ENCODE measurements at regions not wholly inside any gene's neighbourhood (a gene's known extent, or its start where the extent isn't known, plus 50 kb on each side); places are given as distances from the start of the nearest gene placed in this dataset.

DNA sequence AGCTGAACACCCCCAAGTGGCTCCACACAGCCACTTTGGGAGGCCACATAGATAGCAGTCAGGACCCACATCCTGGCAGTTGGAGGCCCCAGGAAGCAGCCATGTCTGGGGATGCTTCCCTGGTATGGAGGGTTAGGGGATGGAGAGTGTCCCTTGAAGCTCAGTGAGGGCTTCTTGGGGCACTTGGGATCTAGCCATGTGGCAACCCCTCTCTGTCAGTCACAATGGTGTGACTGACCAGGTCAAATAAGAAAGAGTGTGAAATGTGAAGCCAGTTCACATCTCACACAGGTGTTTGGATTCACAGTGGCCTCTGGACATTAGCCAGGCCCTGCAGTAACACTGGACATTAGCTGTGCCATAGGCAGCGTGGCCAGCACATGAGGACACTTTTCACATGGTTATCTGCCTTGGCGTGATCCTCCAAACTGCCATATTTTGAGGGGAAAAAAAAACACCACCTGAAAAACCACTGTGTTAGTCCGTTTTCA lies 53.9 kb upstream of the IL17B start:
- Histone ChIP-seq H3K4me3 (no peak overlapping the region), H3K27ac (no peak overlapping the region), H3K36me3 (peaks cover 11% of the 10 kb centered on the region), H3K27me3 (no peaks in the 10 kb centered on the region), H3K9me3 (no peaks in the 10 kb centered on the region), H3K4me1 (peaks cover 21% of the 10 kb centered on the region)
- ATAC-seq: no peak
- no peak for TF ChIP-seq CTCF (IDR thresholded peaks at IDR 0.05)
- no peak for DNase-seq
- intact Hi-C loops (cut with DNase I): loop anchor here (5.0 kb wide), 1 partner anchor 51 kb away; no protein-coding TSS in a partner anchor

DNA sequence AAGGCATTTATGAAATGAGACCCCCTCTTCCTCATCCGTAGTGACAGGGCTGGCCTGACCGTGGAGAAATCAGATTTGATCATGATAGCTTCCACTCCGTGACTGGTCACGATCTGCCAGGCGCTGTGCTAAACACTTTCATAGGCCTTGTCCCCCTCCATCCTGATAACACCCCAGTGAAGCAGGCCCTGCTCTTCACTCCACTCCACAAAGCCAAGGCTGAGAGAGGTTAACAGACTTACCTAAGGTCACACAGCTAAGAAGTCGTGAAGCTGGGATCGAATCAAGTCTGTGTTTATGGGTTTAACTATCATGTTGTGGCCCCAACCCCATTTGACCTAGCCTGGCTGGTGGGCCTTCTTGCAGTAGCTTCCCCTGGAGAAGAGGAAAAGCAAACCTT lies 53.3 kb upstream of the IL17B start:
- Histone ChIP-seq H3K4me3 (no peak overlapping the region), H3K9me3 (no peaks in the 10 kb centered on the region), H3K27me3 (no peaks in the 10 kb centered on the region), H3K27ac (no peak overlapping the region), H3K36me3 (peaks cover 15% of the 10 kb centered on the region), H3K4me1 (peaks cover 21% of the 10 kb centered on the region)
- DNase-seq (no peak), ATAC-seq (no peak)
- TF ChIP-seq CTCF (IDR thresholded peaks at IDR 0.05): no peak
- intact Hi-C loops (cut with DNase I): loop anchor here (5.0 kb wide), 1 partner anchor 50 kb away; no protein-coding TSS in a partner anchor

DNA sequence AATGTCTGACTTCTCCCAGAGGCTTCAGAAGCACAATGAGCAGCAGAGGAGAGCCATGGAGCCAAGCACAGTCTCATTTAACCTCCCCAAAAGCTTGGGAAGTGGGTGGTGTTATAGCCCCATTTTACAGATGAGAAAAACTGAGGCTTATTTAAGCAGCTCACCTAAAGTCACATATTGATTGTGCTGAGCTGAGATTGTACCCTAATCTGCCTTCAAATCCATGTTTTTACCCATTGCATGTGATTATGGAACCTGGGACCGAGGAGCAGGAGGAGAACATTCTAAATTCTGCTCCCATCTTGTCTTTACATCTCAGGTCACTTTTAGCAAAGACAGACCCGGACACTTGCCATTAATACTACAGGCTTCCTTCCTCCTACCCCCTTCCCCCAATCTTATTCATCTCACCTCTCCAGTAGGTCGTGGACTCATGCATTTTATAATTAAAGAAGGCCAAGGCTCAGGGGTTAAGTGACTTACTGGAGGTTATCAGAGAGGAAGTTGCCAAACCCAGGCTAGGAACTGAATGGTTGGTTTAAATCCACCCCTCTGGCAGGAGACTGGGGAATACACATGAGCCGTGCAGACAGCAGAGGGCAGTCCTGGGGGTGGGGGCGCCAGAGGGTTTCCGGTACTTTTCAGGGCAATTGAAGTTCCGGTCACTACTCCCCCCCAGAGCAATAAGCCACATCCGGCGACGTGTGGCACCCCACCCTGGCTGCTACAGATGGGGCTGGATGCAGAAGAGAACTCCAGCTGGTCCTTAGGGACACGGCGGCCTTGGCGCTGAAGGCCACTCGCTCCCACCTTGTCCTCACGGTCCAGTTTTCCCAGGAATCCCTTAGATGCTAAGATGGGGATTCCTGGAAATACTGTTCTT lies 51.0 kb upstream of the IL17B start:
- Histone ChIP-seq H3K27ac (peak overlapping the region; percentile 78), H3K4me3 (no peak overlapping the region), H3K9me3 (no peaks in the 10 kb centered on the region), H3K27me3 (no peaks in the 10 kb centered on the region), H3K36me3 (peaks cover 15% of the 10 kb centered on the region), H3K4me1 (peaks cover 21% of the 10 kb centered on the region)
- peak; percentile 72 for ATAC-seq
- TF ChIP-seq CTCF (IDR thresholded peaks at IDR 0.05): peak; percentile 35
- intact Hi-C loops (cut with DNase I): loop anchor here (5.0 kb wide), 1 partner anchor 48 kb away; no protein-coding TSS in a partner anchor
- peak; percentile 77 for DNase-seq

Small RNA genes in the stretch of these regions (microRNA-seq; reads per million reads assigned to microRNA genes)
- 4,329 reads per million, percentile 94 among the genes with 10 or more reads in this experiment for gene MIR145 (ENCODE audit: borderline microRNAs expressed)
